GM04503 (cell line): ENCODE measurements at regions not wholly inside any gene's neighbourhood (a gene's known extent, or its start where the extent isn't known, plus 50 kb on each side); places are given as distances from the start of the nearest gene placed in this dataset.

ENCODE experiments used
- DNase-seq: peaks from one replicate; pipeline ENCODE4 v3.0.0-alpha.2; 2012; ENCODE audit warnings: low read depth

DNA sequence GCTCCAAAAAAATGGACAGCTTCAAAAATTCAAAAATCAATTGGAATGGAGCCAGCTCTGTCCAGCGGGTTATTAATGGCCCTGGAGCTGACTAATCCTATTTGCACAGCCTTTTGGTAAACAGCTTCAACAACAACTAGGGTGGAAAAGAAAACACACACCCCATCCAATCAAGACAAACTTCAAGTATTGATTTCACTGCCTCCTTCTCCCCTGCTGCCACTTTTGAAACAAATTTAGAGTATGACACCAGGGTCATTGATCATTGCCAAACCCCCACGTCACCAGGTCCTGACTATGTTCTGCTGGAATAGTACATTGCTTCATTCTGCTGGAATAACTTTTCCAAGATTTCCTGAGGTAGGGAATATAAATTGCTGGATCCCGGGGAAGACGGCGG lies 56.8 kb upstream of the GTF3A start:
- no peak for DNase-seq

DNA sequence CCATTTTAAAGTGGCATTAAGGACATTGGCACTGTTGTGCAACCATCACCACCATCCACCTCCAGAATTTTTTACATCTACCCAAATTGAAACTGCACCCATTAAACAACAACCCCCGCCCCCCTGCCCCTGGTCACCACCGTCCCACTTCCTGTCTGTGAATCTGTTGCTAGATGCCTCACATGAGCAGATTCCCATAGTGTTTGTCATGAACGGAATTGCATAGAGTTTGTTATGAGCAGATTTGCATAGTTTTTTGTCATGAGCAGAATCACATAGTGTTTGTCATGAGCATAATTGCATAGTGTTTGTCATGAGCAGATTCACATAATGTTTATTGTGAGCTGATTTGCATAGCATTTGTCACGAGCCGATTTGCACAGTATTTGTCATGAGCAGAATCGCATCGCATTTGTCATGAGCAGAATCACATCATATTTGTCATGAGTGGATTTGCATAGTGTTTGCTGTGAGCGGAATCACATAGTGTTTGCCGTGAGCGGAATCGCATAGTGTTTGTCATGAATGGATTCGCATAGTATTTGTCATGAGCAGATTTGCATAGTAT lies 54.0 kb upstream of the GTF3A start:
- DNase-seq, result no peak

- no peak for DNase-seq
Observed at GRCh38 chr13:27371932-27372331, 52.5 kb upstream of the GTF3A start.

DNA sequence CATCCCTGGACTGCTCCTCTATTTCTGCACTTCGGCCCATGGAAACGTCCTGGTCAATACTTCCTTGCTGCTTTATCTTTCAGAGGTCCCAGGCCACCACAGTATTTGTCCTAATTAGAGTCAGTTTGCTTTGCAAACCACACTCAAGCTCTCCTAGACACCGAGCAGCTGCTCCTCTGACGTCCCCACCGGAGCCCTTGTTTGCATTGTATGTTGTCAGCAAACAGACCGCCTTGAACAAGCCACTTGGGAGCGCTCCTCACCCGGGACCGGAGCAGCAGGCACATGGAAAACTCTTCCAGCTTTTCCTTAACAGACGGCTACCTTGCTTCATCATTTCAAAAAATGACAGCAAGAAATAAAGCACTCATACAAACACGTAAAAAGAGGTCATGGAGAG lies 51.5 kb upstream of the GTF3A start:
- no peak for DNase-seq

DNA sequence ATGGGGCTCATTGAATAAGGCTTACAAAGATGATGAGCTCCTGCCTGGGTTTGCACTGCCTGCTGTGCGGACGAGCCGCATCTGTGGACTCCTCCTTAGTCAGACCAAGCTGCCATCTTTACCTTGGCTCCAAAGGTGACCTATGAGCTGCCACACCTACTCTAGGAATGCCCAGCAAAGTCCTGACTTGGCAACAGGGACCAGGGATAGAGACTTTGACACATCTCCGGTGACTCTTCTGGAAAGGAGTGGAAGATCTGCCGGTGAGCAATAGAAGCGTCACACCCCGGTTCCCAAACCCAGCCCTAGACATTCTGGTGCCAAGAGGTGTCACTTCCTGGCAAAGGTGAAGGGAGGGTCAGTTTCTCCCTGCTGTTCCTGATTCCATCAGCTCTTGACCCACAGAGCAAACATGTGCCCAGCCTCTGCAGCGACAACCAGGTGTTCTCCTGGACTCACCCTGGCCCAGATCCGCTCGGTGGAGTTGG lies 50.2 kb upstream of the GTF3A start:
- no peak for DNase-seq
